Urothelium cell line (cell line): ENCODE measurements at regions not wholly inside any gene's neighbourhood (a gene's known extent, or its start where the extent isn't known, plus 50 kb on each side); places are given as distances from the start of the nearest gene placed in this dataset.

Source experiments
- DNase-seq: peaks from one replicate; pipeline ENCODE4 v3.0.0; 2011; ENCODE audit warnings: low spot score, mixed read lengths
- FAIRE-seq: peaks from 2 replicates; lab custom pipeline; 2011; peaks lifted over from hg19 to GRCh38; lab: Jason Lieb, UNC

- no peak for DNase-seq
- no peak for FAIRE-seq
These were observed 1617.5 kb upstream of the TENM3 start for GRCh38 chr4:180625653-180626052.

- DNase-seq (no peak), FAIRE-seq (no peak)
These were observed 1613.1 kb upstream of the TENM3 start for GRCh38 chr4:180630012-180630665.

- no peak for DNase-seq
- FAIRE-seq, result no peak
These were observed 1608.9 kb upstream of the TENM3 start for GRCh38 chr4:180634306-180634705.

GRCh38 chr4:180635281-180635680 lies 1607.9 kb upstream of the TENM3 start:
- FAIRE-seq (no peak), DNase-seq (peak; percentile 69)

- FAIRE-seq (no peak), DNase-seq (no peak)
These were observed 1606.4 kb upstream of the TENM3 start for GRCh38 chr4:180636696-180637404.

GRCh38 chr4:180637616-180638015 lies 1605.6 kb upstream of the TENM3 start:
- no peak for DNase-seq
- FAIRE-seq, result no peak

GRCh38 chr4:180640193-180640592 lies 1603.0 kb upstream of the TENM3 start:
- DNase-seq, result no peak
- no peak for FAIRE-seq

GRCh38 chr4:180641495-180641894 lies 1601.7 kb upstream of the TENM3 start:
- FAIRE-seq (no peak), DNase-seq (no peak)

GRCh38 chr4:180642732-180643131 lies 1600.5 kb upstream of the TENM3 start:
- DNase-seq (no peak), FAIRE-seq (no peak)

GRCh38 chr4:180650273-180650672 lies 1592.9 kb upstream of the TENM3 start:
- FAIRE-seq, result no peak
- no peak for DNase-seq

GRCh38 chr4:180652533-180652932 lies 1590.7 kb upstream of the TENM3 start:
- FAIRE-seq (no peak), DNase-seq (no peak)

- no peak for DNase-seq
- FAIRE-seq, result no peak
These were observed 1587.3 kb upstream of the TENM3 start for GRCh38 chr4:180655886-180656285.

GRCh38 chr4:180657881-180658280 lies 1585.3 kb upstream of the TENM3 start:
- no peak for DNase-seq
- FAIRE-seq, result no peak

- DNase-seq (peak; percentile 59), FAIRE-seq (peak; percentile 87)
These were observed 1578.3 kb upstream of the TENM3 start for GRCh38 chr4:180664766-180665368.

- no peak for DNase-seq
- FAIRE-seq, result no peak
These were observed 1577.7 kb upstream of the TENM3 start for GRCh38 chr4:180665481-180665880.

GRCh38 chr4:180665994-180666824 lies 1577.0 kb upstream of the TENM3 start:
- FAIRE-seq (no peak), DNase-seq (peak; percentile 58)

- DNase-seq, result no peak
- FAIRE-seq, result no peak
These were observed 1574.5 kb upstream of the TENM3 start for GRCh38 chr4:180668732-180669131.

GRCh38 chr4:180669680-180670079 lies 1573.5 kb upstream of the TENM3 start:
- no peak for FAIRE-seq
- peak; percentile 51 for DNase-seq

- DNase-seq (no peak), FAIRE-seq (no peak)
These were observed 1568.4 kb upstream of the TENM3 start for GRCh38 chr4:180674619-180675358.

- FAIRE-seq (no peak), DNase-seq (no peak)
These were observed 1567.9 kb upstream of the TENM3 start for GRCh38 chr4:180675359-180675650.

- no peak for FAIRE-seq
- DNase-seq, result no peak
These were observed 1562.9 kb upstream of the TENM3 start for GRCh38 chr4:180680305-180680704.
